WTC11 (cell line): ENCODE measurements at regions not wholly inside any gene's neighbourhood (a gene's known extent, or its start where the extent isn't known, plus 50 kb on each side); places are given as distances from the start of the nearest gene placed in this dataset.
A peak's percentile ranks its signal among the peaks of the same experiment; 100 is the strongest.

Source experiments
- ATAC-seq: fragments of 200-7000 bp; cut with Tn5 transposase; 2 replicates; pipeline ENCODE4 v1.10.0; 2021; ENCODE audit warnings: mild to moderate bottlenecking, moderate library complexity
- CTCF ChIA-PET: fragments of 300-600 bp; sonication (Branson Sonifier 250); formaldehyde crosslinking; loops from one replicate; lab custom pipeline; 2021; ENCODE audit warnings: antibody characterized with exemption; lab: Charles Lee
- POLR2A ChIA-PET: fragments of 350-600 bp; sonication (Branson Sonifier 250); formaldehyde crosslinking; loops from one replicate; lab custom pipeline; 2021; ENCODE audit warnings: antibody characterized with exemption; lab: Charles Lee
- DNase-seq: peaks from one replicate; pipeline ENCODE4 v3.0.0; 2021; ENCODE audit warnings: low spot score
- H3K27ac Mint-ChIP-seq: 2 replicates; pipeline ENCODE4 v1.8.0; 2021; ENCODE audit warnings: mixed read lengths
- H3K27me3 Mint-ChIP-seq: 2 replicates; pipeline ENCODE4 v1.8.0; 2021; ENCODE audit warnings: low read depth, mild to moderate bottlenecking, moderate library complexity, mixed read lengths
- H3K36me3 Mint-ChIP-seq: 2 replicates; pipeline ENCODE4 v1.8.0; 2021; ENCODE audit warnings: mixed read lengths
- H3K4me1 Mint-ChIP-seq: 2 replicates; pipeline ENCODE4 v1.8.0; 2022; ENCODE audit warnings: mixed read lengths
- H3K4me3 Mint-ChIP-seq: 2 replicates; pipeline ENCODE4 v1.8.0; 2021; ENCODE audit warnings: mild to moderate bottlenecking, moderate library complexity, mixed read lengths
- H3K9me3 Mint-ChIP-seq: 2 replicates; pipeline ENCODE4 v1.8.0; 2021; ENCODE audit warnings: mixed read lengths
- ATF2 ChIP-seq: sonication (generic); formaldehyde crosslinking; IDR thresholded peaks from 2 replicates; pipeline ENCODE4 v1.8.1; 2022; ENCODE audit warnings: low read depth, missing genetic modification reagents, borderline replicate concordance
- CREM ChIP-seq: sonication (generic); formaldehyde crosslinking; IDR thresholded peaks from 2 replicates; pipeline ENCODE4 v1.8.1; 2022; ENCODE audit warnings: mild to moderate bottlenecking, missing genetic modification reagents, moderate library complexity
- CTCF ChIP-seq: fragments of 200-600 bp; IDR thresholded peaks from 2 replicates; pipeline ENCODE4 v1.8.0; 2022; ENCODE audit warnings: antibody characterized with exemption
- EMX1 ChIP-seq: fragments of 250-450 bp; sonication (Bioruptor Pico); IDR thresholded peaks from 2 replicates; pipeline ENCODE4 v1.8.0; 2021; ENCODE audit warnings: mild to moderate bottlenecking
- ESRRA ChIP-seq: sonication (generic); formaldehyde crosslinking; IDR thresholded peaks from 2 replicates; pipeline ENCODE4 v1.8.1; 2022; ENCODE audit warnings: mild to moderate bottlenecking, missing genetic modification reagents, borderline replicate concordance
- FOXJ3 ChIP-seq: sonication (generic); formaldehyde crosslinking; IDR thresholded peaks from 2 replicates; pipeline ENCODE4 v1.9.0; 2021; ENCODE audit warnings: missing genetic modification reagents, mild to moderate bottlenecking, borderline replicate concordance
- FOXP4 ChIP-seq: sonication (generic); formaldehyde crosslinking; IDR thresholded peaks from 2 replicates; pipeline ENCODE4 v1.8.0; 2022; ENCODE audit warnings: mild to moderate bottlenecking, missing genetic modification reagents
- JAZF1 ChIP-seq: fragments of 250-450 bp; sonication (Bioruptor Pico); IDR thresholded peaks from 2 replicates; pipeline ENCODE4 v1.9.0; 2021; ENCODE audit warnings: moderate library complexity, mild to moderate bottlenecking, inconsistent platforms
- NR1H2 ChIP-seq: sonication (generic); formaldehyde crosslinking; IDR thresholded peaks from 2 replicates; pipeline ENCODE4 v1.9.0; 2021; ENCODE audit warnings: mild to moderate bottlenecking, moderate library complexity, missing genetic modification reagents
- RORB ChIP-seq: fragments of 250-450 bp; sonication (Bioruptor Pico); IDR thresholded peaks from 2 replicates; pipeline ENCODE4 v1.9.0; 2021; ENCODE audit warnings: mild to moderate bottlenecking
- SMAD3 ChIP-seq: sonication (generic); formaldehyde crosslinking; IDR thresholded peaks from 2 replicates; pipeline ENCODE4 v1.8.0; 2022; ENCODE audit warnings: missing genetic modification reagents, mild to moderate bottlenecking, borderline replicate concordance
- TCF7 ChIP-seq: sonication (generic); formaldehyde crosslinking; IDR thresholded peaks from 2 replicates; pipeline ENCODE4 v1.8.0; 2022; ENCODE audit warnings: mild to moderate bottlenecking, low read depth, missing genetic modification reagents, moderate library complexity
- TEAD4 ChIP-seq: sonication (generic); formaldehyde crosslinking; IDR thresholded peaks from 2 replicates; pipeline ENCODE4 v1.8.0; 2022; ENCODE audit warnings: mild to moderate bottlenecking, missing genetic modification reagents
- ZBTB43 ChIP-seq: sonication (generic); formaldehyde crosslinking; IDR thresholded peaks from 2 replicates; pipeline ENCODE4 v1.8.1; 2023; ENCODE audit warnings: mild to moderate bottlenecking, missing genetic modification reagents
- ZMAT4 ChIP-seq: fragments of 250-450 bp; sonication (Bioruptor Pico); IDR thresholded peaks from 2 replicates; pipeline ENCODE4 v1.9.0; 2021; ENCODE audit warnings: mild to moderate bottlenecking
- ZNF232 ChIP-seq: sonication (generic); formaldehyde crosslinking; IDR thresholded peaks from 2 replicates; pipeline ENCODE4 v1.8.0; 2022; ENCODE audit warnings: mild to moderate bottlenecking, missing genetic modification reagents
- ZNF396 ChIP-seq: fragments of 250-450 bp; sonication (Bioruptor Pico); IDR thresholded peaks from 2 replicates; pipeline ENCODE4 v1.8.0; 2021; ENCODE audit warnings: mild to moderate bottlenecking, moderate library complexity, borderline replicate concordance

GRCh38 chr9:7366121-7366520, 433.5 kb downstream of the DMAC1 start (continued):
- TF ChIP-seq CTCF (no peak), EMX1 (no peak), TCF7 (no peak), FOXP4 (CRISPR knock-in tag) (no peak), FOXJ3 (no peak)
- TF ChIP-seq, all 79 proteins: peak for 0

- peak; percentile 13; the same call in 1 of the 2 replicates for ATAC-seq
- Mint-ChIP-seq H3K27me3 (no peaks in the 10 kb centered on the region), H3K27ac (peak overlapping the region; percentile 64; the same call in 1 of the 2 replicates), H3K4me3 (no peak overlapping the region)
- TF ChIP-seq ATF2, result no peak
- TF ChIP-seq CREM, result no peak
- TF ChIP-seq NR1H2 (CRISPR knock-in tag), result no peak
- no peak for TF ChIP-seq ZMAT4 (CRISPR knock-in tag)
- no peak for TF ChIP-seq ZNF396 (CRISPR knock-in tag)
- TF ChIP-seq ZNF232 (CRISPR knock-in tag), result no peak
- TF ChIP-seq ESRRA (CRISPR knock-in tag), result no peak
- TF ChIP-seq ZBTB43 (CRISPR knock-in tag), result no peak
- no peak for TF ChIP-seq JAZF1
- no peak for TF ChIP-seq RORB (CRISPR knock-in tag)
- no peak for TF ChIP-seq TEAD4 (CRISPR knock-in tag)
- TF ChIP-seq, all 79 proteins: peak for 0
- H3K9me3 Mint-ChIP-seq, result no peaks in the 10 kb centered on the region
- no peak for DNase-seq
- no peaks in the 10 kb centered on the region for H3K36me3 Mint-ChIP-seq
- CTCF ChIA-PET, result interaction anchor here (1.2 to 1.7 kb wide), 2 partner anchors 38 to 311 kb away, joined by 3 to 4 read pairs; no protein-coding TSS in a partner anchor
- POLR2A ChIA-PET, result interaction anchor here (0.6 kb wide), 1 partner anchor 40 kb away, joined by 4 read pairs; no protein-coding TSS in a partner anchor
- H3K4me1 Mint-ChIP-seq, result peaks cover 16% of the 10 kb centered on the region
These were observed 435.7 kb downstream of the DMAC1 start for GRCh38 chr9:7363777-7364477.

GRCh38 chr9:7360513-7360912, 439.1 kb downstream of the DMAC1 start:
- Mint-ChIP-seq H3K9me3 (no peaks in the 10 kb centered on the region), H3K4me3 (no peak overlapping the region), H3K27me3 (no peaks in the 10 kb centered on the region), H3K36me3 (no peaks in the 10 kb centered on the region), H3K4me1 (peaks cover 16% of the 10 kb centered on the region), H3K27ac (no peak overlapping the region)
- CTCF ChIA-PET, result interaction anchor here (0.6 to 4.4 kb wide), 39 partner anchors 8 to 533 kb away, joined by 3 to 44 read pairs (median 5); no protein-coding TSS in a partner anchor
- DNase-seq (peak; percentile 66), ATAC-seq (peak; percentile 96)
- POLR2A ChIA-PET, result no interaction called here
- TF ChIP-seq SMAD3 (CRISPR knock-in tag), result no peak
- TF ChIP-seq CTCF, result peak; percentile 57
- TF ChIP-seq, all 79 proteins: peak for 1
